ENCODE measurements at regions not wholly inside any gene's neighbourhood (a gene's known extent, or its start where the extent isn't known, plus 50 kb on each side); places are given as distances from the start of the nearest gene placed in this dataset.

DNA sequence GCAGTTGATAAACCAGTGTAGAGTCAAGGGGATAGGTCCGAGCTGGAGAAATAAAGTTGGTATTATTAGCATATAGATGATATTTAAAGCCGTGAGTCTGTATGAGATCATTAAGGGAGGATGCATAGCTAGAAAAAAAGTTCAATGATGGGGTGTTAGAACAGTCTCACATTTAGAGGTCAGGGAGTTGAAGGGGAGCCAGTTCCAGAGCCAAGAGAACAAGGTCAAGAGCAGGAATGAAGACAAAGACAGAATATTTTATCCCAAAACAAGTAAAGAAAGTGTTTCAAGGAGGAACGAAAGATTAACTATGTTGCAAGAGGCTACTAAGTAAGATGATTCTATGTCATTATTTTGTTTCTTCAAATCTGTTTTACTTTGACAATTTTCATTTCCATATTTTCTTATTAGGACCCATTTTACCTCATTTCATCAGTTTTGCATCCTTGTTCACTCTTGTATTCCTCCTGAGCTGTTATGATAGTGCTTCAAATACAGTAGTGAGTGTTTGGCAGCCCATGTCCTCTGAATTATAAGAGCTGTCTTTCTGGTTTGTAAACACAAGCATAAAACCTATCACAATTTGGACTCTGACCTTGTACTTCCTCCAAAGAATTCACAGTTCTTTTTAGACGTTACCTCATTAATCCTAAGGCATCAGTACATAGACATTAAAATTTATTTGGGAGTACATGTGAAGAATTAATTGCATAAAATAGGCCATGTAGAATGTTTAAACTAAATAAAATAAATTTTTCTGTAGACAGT, 695.7 kb upstream of the NECTIN3 start:
- TF ChIP-seq, protein P1, sequence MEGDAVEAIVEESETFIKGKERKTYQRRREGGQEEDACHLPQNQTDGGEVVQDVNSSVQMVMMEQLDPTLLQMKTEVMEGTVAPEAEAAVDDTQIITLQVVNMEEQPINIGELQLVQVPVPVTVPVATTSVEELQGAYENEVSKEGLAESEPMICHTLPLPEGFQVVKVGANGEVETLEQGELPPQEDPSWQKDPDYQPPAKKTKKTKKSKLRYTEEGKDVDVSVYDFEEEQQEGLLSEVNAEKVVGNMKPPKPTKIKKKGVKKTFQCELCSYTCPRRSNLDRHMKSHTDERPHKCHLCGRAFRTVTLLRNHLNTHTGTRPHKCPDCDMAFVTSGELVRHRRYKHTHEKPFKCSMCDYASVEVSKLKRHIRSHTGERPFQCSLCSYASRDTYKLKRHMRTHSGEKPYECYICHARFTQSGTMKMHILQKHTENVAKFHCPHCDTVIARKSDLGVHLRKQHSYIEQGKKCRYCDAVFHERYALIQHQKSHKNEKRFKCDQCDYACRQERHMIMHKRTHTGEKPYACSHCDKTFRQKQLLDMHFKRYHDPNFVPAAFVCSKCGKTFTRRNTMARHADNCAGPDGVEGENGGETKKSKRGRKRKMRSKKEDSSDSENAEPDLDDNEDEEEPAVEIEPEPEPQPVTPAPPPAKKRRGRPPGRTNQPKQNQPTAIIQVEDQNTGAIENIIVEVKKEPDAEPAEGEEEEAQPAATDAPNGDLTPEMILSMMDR (conservative IDR thresholded peaks at IDR 0.05; ENCODE audit: low read length), result no peak
- TF ChIP-seq EZH2phosphoT487 (IDR thresholded peaks at IDR 0.05; ENCODE audit: borderline replicate concordance, low read depth, low read length), result no peak
